ENCODE measurements at regions not wholly inside any gene's neighbourhood (a gene's known extent, or its start where the extent isn't known, plus 50 kb on each side); places are given as distances from the start of the nearest gene placed in this dataset.

GRCh38 chr1:184315254-184315653 is 71.6 kb upstream of the C1orf21 start (continued):
- TF ChIP-seq NKRF (conservative IDR thresholded peaks at IDR 0.05) (no peak), SKIL (IDR thresholded peaks at IDR 0.05; ENCODE audit: low read depth, poor library complexity, severe bottlenecking) (no peak), ZBTB40 (IDR thresholded peaks at IDR 0.05; ENCODE audit: borderline replicate concordance) (no peak), CHD4 (IDR thresholded peaks at IDR 0.05) (no peak)

Data from GM12878 (cell line).